ENCODE measurements at regions not wholly inside any gene's neighbourhood (a gene's known extent, or its start where the extent isn't known, plus 50 kb on each side); places are given as distances from the start of the nearest gene placed in this dataset.

DNA sequence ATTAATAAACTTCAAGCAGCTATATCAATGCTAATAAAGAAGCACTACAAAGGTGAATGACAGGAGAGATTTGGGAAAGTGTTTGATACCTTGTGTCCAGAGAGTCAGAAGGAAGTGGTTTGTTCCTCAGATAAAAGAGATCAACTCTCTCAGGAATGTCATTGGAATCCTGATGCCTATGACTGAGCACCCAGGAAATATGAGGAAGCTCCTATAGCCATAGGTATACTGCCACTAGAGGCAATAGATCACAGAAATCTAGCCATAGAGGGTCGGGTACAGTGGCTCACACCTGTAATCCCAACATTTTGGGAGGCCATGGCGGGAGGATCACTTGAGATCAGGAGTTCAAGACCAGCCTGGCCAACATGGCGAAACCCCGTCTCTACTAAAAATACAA is 612.6 kb downstream of the DACH1 start:
- TF ChIP-seq, protein P1, sequence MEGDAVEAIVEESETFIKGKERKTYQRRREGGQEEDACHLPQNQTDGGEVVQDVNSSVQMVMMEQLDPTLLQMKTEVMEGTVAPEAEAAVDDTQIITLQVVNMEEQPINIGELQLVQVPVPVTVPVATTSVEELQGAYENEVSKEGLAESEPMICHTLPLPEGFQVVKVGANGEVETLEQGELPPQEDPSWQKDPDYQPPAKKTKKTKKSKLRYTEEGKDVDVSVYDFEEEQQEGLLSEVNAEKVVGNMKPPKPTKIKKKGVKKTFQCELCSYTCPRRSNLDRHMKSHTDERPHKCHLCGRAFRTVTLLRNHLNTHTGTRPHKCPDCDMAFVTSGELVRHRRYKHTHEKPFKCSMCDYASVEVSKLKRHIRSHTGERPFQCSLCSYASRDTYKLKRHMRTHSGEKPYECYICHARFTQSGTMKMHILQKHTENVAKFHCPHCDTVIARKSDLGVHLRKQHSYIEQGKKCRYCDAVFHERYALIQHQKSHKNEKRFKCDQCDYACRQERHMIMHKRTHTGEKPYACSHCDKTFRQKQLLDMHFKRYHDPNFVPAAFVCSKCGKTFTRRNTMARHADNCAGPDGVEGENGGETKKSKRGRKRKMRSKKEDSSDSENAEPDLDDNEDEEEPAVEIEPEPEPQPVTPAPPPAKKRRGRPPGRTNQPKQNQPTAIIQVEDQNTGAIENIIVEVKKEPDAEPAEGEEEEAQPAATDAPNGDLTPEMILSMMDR (IDR thresholded peaks at IDR 0.05; ENCODE audit: insufficient read depth, low read length, poor library complexity, severe bottlenecking) = no peak
- TF ChIP-seq EZH2phosphoT487 (conservative IDR thresholded peaks at IDR 0.05; ENCODE audit: low read length) = no peak
